ENCODE measurements at regions not wholly inside any gene's neighbourhood (a gene's known extent, or its start where the extent isn't known, plus 50 kb on each side); places are given as distances from the start of the nearest gene placed in this dataset.
"Not testable (repeated sequence)": the region's sequence is repeated elsewhere in the genome, so short reads cannot be mapped to it uniquely, and the experiment has no call there.

GRCh38 chr5:87576306-87576705 is 163.6 kb upstream of the CCNH start:
- TF ChIP-seq, protein P1, sequence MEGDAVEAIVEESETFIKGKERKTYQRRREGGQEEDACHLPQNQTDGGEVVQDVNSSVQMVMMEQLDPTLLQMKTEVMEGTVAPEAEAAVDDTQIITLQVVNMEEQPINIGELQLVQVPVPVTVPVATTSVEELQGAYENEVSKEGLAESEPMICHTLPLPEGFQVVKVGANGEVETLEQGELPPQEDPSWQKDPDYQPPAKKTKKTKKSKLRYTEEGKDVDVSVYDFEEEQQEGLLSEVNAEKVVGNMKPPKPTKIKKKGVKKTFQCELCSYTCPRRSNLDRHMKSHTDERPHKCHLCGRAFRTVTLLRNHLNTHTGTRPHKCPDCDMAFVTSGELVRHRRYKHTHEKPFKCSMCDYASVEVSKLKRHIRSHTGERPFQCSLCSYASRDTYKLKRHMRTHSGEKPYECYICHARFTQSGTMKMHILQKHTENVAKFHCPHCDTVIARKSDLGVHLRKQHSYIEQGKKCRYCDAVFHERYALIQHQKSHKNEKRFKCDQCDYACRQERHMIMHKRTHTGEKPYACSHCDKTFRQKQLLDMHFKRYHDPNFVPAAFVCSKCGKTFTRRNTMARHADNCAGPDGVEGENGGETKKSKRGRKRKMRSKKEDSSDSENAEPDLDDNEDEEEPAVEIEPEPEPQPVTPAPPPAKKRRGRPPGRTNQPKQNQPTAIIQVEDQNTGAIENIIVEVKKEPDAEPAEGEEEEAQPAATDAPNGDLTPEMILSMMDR (IDR thresholded peaks at IDR 0.05), result not testable (repeated sequence)
- not testable (repeated sequence) for TF ChIP-seq POLR2AphosphoS5, POLR2A (IDR thresholded peaks at IDR 0.05)

All from sigmoid colon (tissue), 4 donors.